HEK293 (cell line): ENCODE measurements at regions not wholly inside any gene's neighbourhood (a gene's known extent, or its start where the extent isn't known, plus 50 kb on each side); places are given as distances from the start of the nearest gene placed in this dataset.

Experiments
- CTCF ChIA-PET: fragments of 350-600 bp; formaldehyde crosslinking; extraction: SDS; loops from one replicate; lab custom pipeline; 2021; ENCODE audit warnings: antibody characterized with exemption; lab: Yijun Ruan, JAX
- POLR2A ChIA-PET: fragments of 300-600 bp; formaldehyde crosslinking; extraction: SDS; loops from one replicate; lab custom pipeline; 2020; ENCODE audit warnings: antibody characterized with exemption, inconsistent platforms; lab: Yijun Ruan, JAX
- H3K27ac ChIP-seq: fragments of 200-500 bp; sonication (Bioruptor generic); 2 replicates; pipeline ENCODE4 v1.5.1; 2014; ENCODE audit warnings: low read depth, low read length, control low read depth, inconsistent platforms; ENCODE audit errors: extremely low read depth
- H3K36me3 ChIP-seq, 2 experiments: fragments of 200-500 bp in 1 of 2; sonication (Bioruptor generic) in 1 of 2; 1 replicate in 1 of 2; 2 replicates in 1 of 2; pipeline ENCODE4 v1.5.1; 2014 to 2017; ENCODE audit warnings: inconsistent platforms in 2 of 2, low read length in 2 of 2; ENCODE audit not compliant: control insufficient read depth in 2 of 2, insufficient read depth in 1 of 2
- H3K4me1 ChIP-seq: fragments of 200-500 bp; sonication (Bioruptor generic); 2 replicates; pipeline ENCODE4 v1.5.1; 2014; ENCODE audit warnings: mild to moderate bottlenecking, low read length, inconsistent platforms; ENCODE audit not compliant: control insufficient read depth, insufficient read depth
- H3K4me3 ChIP-seq: 2 replicates; pipeline ENCODE4 v1.5.1; 2011; ENCODE audit warnings: low read depth, mild to moderate bottlenecking, control low read depth, low read length, moderate library complexity
- H3K9me3 ChIP-seq: fragments of 200-500 bp; sonication (Bioruptor generic); 2 replicates; pipeline ENCODE4 v1.5.1; 2014; ENCODE audit warnings: low read depth, low read length, inconsistent platforms; ENCODE audit not compliant: control insufficient read depth, insufficient read depth
- GFI1B ChIP-seq: fragments of 450-650 bp; formaldehyde crosslinking; IDR thresholded peaks from 2 replicates; pipeline ENCODE4 v1.5.1; 2016; ENCODE audit warnings: missing biosample characterization, missing genetic modification characterization
- HOXA7 ChIP-seq: sonication (generic); formaldehyde crosslinking; IDR thresholded peaks from 2 replicates; pipeline ENCODE4 v1.8.1; 2022; ENCODE audit warnings: missing genetic modification reagents, borderline replicate concordance
- HOXD13 ChIP-seq: sonication (generic); formaldehyde crosslinking; IDR thresholded peaks from 2 replicates; pipeline ENCODE4 v1.8.0; 2022; ENCODE audit warnings: missing genetic modification reagents, borderline replicate concordance
- KLF7 ChIP-seq: fragments of 450-650 bp; formaldehyde crosslinking; IDR thresholded peaks from 2 replicates; pipeline ENCODE4 v1.5.1; 2016; ENCODE audit warnings: missing biosample characterization, missing genetic modification characterization, borderline replicate concordance
- TRIM28 ChIP-seq: IDR thresholded peaks from 2 replicates; pipeline ENCODE4 v1.6.1; 2011; ENCODE audit warnings: low read length, control low read depth, borderline replicate concordance
- ZNF10 ChIP-seq: fragments of 450-650 bp; formaldehyde crosslinking; IDR thresholded peaks from 2 replicates; pipeline ENCODE4 v1.5.1; 2017; ENCODE audit warnings: missing biosample characterization, missing genetic modification characterization
- ZNF132 ChIP-seq: fragments of 450-650 bp; formaldehyde crosslinking; IDR thresholded peaks from 2 replicates; pipeline ENCODE4 v1.5.1; 2017; ENCODE audit warnings: missing biosample characterization, missing genetic modification characterization, borderline replicate concordance
- ZNF174 ChIP-seq: fragments of 450-650 bp; formaldehyde crosslinking; IDR thresholded peaks from 2 replicates; pipeline ENCODE4 v1.5.0; 2017; ENCODE audit warnings: missing biosample characterization, mild to moderate bottlenecking, missing genetic modification characterization
- ZNF202 ChIP-seq: fragments of 450-650 bp; formaldehyde crosslinking; IDR thresholded peaks from 2 replicates; pipeline ENCODE4 v1.5.1; 2016; ENCODE audit warnings: missing biosample characterization, missing genetic modification characterization, borderline replicate concordance
- ZNF423 ChIP-seq: fragments of 450-650 bp; formaldehyde crosslinking; IDR thresholded peaks from 2 replicates; pipeline ENCODE4 v1.5.1; 2016; ENCODE audit warnings: missing biosample characterization, missing genetic modification characterization
- ZNF510 ChIP-seq: fragments of 450-650 bp; formaldehyde crosslinking; IDR thresholded peaks from 2 replicates; pipeline ENCODE4 v1.5.1; 2018; ENCODE audit warnings: mild to moderate bottlenecking, missing genetic modification characterization, missing biosample characterization; ENCODE audit not compliant: insufficient replicate concordance
- ZNF548 ChIP-seq: fragments of 450-650 bp; formaldehyde crosslinking; IDR thresholded peaks from 2 replicates; pipeline ENCODE4 v1.5.1; 2016; ENCODE audit warnings: missing biosample characterization, missing genetic modification characterization
- ZNF701 ChIP-seq: fragments of 450-650 bp; formaldehyde crosslinking; IDR thresholded peaks from 2 replicates; pipeline ENCODE4 v1.5.1; 2016; ENCODE audit warnings: missing biosample characterization, missing genetic modification characterization
- ZNF707 ChIP-seq: fragments of 450-650 bp; formaldehyde crosslinking; IDR thresholded peaks from 2 replicates; pipeline ENCODE4 v1.5.1; 2016; ENCODE audit warnings: missing biosample characterization, missing genetic modification characterization
- ZNF747 ChIP-seq: fragments of 450-650 bp; formaldehyde crosslinking; IDR thresholded peaks from 2 replicates; pipeline ENCODE4 v1.5.1; 2016; ENCODE audit warnings: missing biosample characterization, missing genetic modification characterization
- TF ChIP-seq, protein P1 (sequence below): fragments of 450-650 bp; formaldehyde crosslinking; IDR thresholded peaks from 2 replicates; pipeline ENCODE4 v1.5.1; 2017; ENCODE audit warnings: missing biosample characterization, missing genetic modification characterization
- TF ChIP-seq, protein P2 (sequence below): fragments of 450-650 bp; formaldehyde crosslinking; IDR thresholded peaks from 2 replicates; pipeline ENCODE4 v1.5.1; 2017; ENCODE audit warnings: missing biosample characterization, missing genetic modification characterization
- TF ChIP-seq, protein P3 (sequence below): fragments of 450-650 bp; formaldehyde crosslinking; IDR thresholded peaks from 2 replicates; pipeline ENCODE4 v1.5.1; 2017; ENCODE audit warnings: missing biosample characterization, missing genetic modification characterization
- TF ChIP-seq, protein P4 (sequence below): sonication (generic); formaldehyde crosslinking; IDR thresholded peaks from 2 replicates; pipeline ENCODE4 v1.8.1; 2022; ENCODE audit warnings: mild to moderate bottlenecking, moderate library complexity, missing genetic modification reagents
- TF ChIP-seq, protein P5 (sequence below): fragments of 450-650 bp; formaldehyde crosslinking; IDR thresholded peaks from 2 replicates; pipeline ENCODE4 v1.5.1; 2016; ENCODE audit warnings: missing biosample characterization, missing genetic modification characterization

DNA sequence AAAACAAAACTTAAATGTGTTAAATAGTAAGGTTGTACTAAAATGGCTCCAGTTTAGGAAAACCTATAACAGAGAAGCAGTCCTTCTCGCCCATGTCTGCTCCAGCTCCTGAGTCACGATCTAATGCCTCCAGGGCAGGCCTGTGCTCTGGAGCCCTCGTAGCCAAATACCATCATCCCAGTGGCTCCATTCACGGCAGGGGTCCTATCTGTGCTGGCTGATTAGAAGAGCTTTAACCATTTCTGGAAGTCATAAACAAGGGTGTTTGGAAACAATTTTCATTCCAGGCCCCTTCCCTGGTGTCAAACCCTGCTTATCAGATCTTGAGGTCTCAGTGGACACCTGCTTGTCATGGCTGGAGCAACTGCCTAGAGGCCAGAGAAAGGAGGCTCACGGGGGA lies 336.9 kb downstream of the SOX9 start:
- H3K27ac ChIP-seq, result no peak overlapping the region
- H3K4me1 ChIP-seq, result peaks cover 8% of the 10 kb centered on the region; the same call in 1 of the 2 replicates
- ChIA-PET CTCF (interaction anchor here (0.6 kb wide), 2 partner anchors 285 to 337 kb away, joined by 3 to 4 read pairs; partner anchors contain the start of gene SOX9), POLR2A (interaction anchor here (1.4 kb wide), 1 partner anchor 337 kb away, joined by 6 read pairs; the partner anchor contains the start of gene SOX9)
- H3K4me3 ChIP-seq, result no peak overlapping the region
- H3K9me3 ChIP-seq, result no peaks in the 10 kb centered on the region
- no peaks in the 10 kb centered on the region for H3K36me3 ChIP-seq
- TF ChIP-seq ZNF423 (no peak), HOXD13 (CRISPR knock-in tag) (peak; percentile 42; the same call in 1 of the 2 replicates), GFI1B (tag by site-specific recombination) (no peak), HOXA7 (CRISPR knock-in tag) (no peak), KLF7 (tag by site-specific recombination) (no peak), ZNF701 (tag by site-specific recombination) (no peak), TRIM28 (0 out of 2 replicates have a peak, but pooled peaks have one; percentile 24)
- TF ChIP-seq, protein P1, sequence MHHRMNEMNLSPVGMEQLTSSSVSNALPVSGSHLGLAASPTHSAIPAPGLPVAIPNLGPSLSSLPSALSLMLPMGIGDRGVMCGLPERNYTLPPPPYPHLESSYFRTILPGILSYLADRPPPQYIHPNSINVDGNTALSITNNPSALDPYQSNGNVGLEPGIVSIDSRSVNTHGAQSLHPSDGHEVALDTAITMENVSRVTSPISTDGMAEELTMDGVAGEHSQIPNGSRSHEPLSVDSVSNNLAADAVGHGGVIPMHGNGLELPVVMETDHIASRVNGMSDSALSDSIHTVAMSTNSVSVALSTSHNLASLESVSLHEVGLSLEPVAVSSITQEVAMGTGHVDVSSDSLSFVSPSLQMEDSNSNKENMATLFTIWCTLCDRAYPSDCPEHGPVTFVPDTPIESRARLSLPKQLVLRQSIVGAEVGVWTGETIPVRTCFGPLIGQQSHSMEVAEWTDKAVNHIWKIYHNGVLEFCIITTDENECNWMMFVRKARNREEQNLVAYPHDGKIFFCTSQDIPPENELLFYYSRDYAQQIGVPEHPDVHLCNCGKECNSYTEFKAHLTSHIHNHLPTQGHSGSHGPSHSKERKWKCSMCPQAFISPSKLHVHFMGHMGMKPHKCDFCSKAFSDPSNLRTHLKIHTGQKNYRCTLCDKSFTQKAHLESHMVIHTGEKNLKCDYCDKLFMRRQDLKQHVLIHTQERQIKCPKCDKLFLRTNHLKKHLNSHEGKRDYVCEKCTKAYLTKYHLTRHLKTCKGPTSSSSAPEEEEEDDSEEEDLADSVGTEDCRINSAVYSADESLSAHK, result no peak
- TF ChIP-seq, protein P2, sequence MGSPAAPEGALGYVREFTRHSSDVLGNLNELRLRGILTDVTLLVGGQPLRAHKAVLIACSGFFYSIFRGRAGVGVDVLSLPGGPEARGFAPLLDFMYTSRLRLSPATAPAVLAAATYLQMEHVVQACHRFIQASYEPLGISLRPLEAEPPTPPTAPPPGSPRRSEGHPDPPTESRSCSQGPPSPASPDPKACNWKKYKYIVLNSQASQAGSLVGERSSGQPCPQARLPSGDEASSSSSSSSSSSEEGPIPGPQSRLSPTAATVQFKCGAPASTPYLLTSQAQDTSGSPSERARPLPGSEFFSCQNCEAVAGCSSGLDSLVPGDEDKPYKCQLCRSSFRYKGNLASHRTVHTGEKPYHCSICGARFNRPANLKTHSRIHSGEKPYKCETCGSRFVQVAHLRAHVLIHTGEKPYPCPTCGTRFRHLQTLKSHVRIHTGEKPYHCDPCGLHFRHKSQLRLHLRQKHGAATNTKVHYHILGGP (tag by site-specific recombination), result no peak
- TF ChIP-seq, protein P3, sequence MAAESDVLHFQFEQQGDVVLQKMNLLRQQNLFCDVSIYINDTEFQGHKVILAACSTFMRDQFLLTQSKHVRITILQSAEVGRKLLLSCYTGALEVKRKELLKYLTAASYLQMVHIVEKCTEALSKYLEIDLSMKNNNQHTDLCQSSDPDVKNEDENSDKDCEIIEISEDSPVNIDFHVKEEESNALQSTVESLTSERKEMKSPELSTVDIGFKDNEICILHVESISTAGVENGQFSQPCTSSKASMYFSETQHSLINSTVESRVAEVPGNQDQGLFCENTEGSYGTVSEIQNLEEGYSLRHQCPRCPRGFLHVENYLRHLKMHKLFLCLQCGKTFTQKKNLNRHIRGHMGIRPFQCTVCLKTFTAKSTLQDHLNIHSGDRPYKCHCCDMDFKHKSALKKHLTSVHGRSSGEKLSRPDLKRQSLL (tag by site-specific recombination), result peak; percentile 68
- TF ChIP-seq, protein P4, sequence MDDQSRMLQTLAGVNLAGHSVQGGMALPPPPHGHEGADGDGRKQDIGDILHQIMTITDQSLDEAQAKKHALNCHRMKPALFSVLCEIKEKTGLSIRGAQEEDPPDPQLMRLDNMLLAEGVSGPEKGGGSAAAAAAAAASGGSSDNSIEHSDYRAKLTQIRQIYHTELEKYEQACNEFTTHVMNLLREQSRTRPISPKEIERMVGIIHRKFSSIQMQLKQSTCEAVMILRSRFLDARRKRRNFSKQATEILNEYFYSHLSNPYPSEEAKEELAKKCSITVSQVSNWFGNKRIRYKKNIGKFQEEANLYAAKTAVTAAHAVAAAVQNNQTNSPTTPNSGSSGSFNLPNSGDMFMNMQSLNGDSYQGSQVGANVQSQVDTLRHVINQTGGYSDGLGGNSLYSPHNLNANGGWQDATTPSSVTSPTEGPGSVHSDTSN (CRISPR knock-in tag), result no peak
- TF ChIP-seq, protein P5, sequence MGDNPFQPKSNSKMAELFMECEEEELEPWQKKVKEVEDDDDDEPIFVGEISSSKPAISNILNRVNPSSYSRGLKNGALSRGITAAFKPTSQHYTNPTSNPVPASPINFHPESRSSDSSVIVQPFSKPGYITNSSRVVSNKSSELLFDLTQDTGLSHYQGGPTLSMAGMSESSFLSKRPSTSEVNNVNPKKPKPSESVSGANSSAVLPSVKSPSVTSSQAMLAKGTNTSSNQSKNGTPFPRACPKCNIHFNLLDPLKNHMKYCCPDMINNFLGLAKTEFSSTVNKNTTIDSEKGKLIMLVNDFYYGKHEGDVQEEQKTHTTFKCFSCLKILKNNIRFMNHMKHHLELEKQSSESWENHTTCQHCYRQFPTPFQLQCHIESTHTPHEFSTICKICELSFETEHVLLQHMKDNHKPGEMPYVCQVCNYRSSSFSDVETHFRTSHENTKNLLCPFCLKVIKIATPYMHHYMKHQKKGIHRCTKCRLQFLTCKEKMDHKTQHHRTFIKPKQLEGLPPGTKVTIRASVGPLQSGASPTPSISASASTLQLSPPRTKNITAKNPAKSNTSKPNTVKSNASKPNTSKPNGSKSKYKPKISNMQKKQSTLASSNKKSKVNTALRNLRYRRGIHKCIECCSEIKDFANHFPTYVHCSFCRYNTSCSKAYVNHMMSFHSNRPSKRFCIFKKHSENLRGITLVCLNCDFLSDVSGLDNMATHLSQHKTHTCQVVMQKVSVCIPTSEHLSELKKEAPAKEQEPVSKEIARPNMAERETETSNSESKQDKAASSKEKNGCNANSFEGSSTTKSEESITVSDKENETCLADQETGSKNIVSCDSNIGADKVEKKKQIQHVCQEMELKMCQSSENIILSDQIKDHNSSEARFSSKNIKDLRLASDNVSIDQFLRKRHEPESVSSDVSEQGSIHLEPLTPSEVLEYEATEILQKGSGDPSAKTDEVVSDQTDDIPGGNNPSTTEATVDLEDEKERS (tag by site-specific recombination), result no peak

DNA sequence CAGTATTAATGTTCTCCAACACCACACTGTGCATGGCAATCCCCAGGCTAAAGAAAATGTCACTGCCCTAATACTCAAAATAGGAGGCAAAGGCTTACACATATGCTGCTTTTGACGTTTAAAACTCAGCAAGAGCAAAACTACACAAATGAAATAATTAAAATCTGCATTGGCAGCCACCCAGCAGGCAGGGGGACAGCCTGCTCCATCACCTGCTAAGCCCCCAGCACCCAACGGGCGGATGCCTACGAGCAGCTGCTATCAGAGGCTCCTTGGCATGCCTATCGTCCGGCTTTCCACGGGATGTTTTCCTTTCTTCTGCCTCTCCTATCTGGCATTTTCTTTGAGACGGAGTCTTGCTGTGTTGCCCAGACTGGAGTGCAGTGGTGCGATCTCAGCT lies 337.5 kb downstream of the SOX9 start:
- Histone ChIP-seq H3K36me3 (no peaks in the 10 kb centered on the region), H3K27ac (no peak overlapping the region), H3K4me3 (no peak overlapping the region), H3K4me1 (peaks cover 8% of the 10 kb centered on the region; the same call in 1 of the 2 replicates), H3K9me3 (no peaks in the 10 kb centered on the region)
- ChIA-PET CTCF (no interaction called here), POLR2A (interaction anchor here (1.4 kb wide), 1 partner anchor 337 kb away, joined by 6 read pairs; the partner anchor contains the start of gene SOX9)
- TF ChIP-seq ZNF202 (tag by site-specific recombination), result no peak
- TF ChIP-seq ZNF707 (tag by site-specific recombination), result no peak
- TF ChIP-seq ZNF747 (tag by site-specific recombination), result no peak
- TF ChIP-seq ZNF10 (tag by site-specific recombination), result no peak
- TF ChIP-seq ZNF510 (tag by site-specific recombination), result no peak
- TF ChIP-seq ZNF132, result no peak
- TF ChIP-seq ZNF548 (tag by site-specific recombination), result no peak
- TF ChIP-seq ZNF174, result no peak
